SK-N-SH treated with all-trans-retinoic acid at 6 μM for 48 hours (cell line): ENCODE measurements at regions not wholly inside any gene's neighbourhood (a gene's known extent, or its start where the extent isn't known, plus 50 kb on each side); places are given as distances from the start of the nearest gene placed in this dataset.

Source experiments
- ATAC-seq: fragments of 200-7000 bp; cut with Tn5 transposase; 3 replicates; pipeline ENCODE4 v1.9.1; 2020; ENCODE audit warnings: mild to moderate bottlenecking, moderate library complexity
- ARNTL ChIP-seq: fragments of 450-650 bp; formaldehyde crosslinking; IDR thresholded peaks from 2 replicates; pipeline ENCODE4 v1.5.0; 2020; ENCODE audit warnings: low read depth, mild to moderate bottlenecking, moderate library complexity, borderline replicate concordance
- BACH2 ChIP-seq: fragments of 250-450 bp; sonication (Bioruptor Pico); IDR thresholded peaks from 2 replicates; pipeline ENCODE4 v1.9.0; 2021; ENCODE audit warnings: mild to moderate bottlenecking, borderline replicate concordance
- CSDC2 ChIP-seq: fragments of 250-450 bp; sonication (Bioruptor Pico); IDR thresholded peaks from 2 replicates; pipeline ENCODE4 v1.5.0; 2020; ENCODE audit warnings: mild to moderate bottlenecking, moderate library complexity
- CSRNP3 ChIP-seq: fragments of 250-450 bp; sonication (Bioruptor Pico); IDR thresholded peaks from 2 replicates; pipeline ENCODE4 v1.5.1; 2021; ENCODE audit warnings: mild to moderate bottlenecking, moderate library complexity
- ESRRG ChIP-seq: fragments of 250-450 bp; sonication (Bioruptor Pico); IDR thresholded peaks from 2 replicates; pipeline ENCODE4 v1.6.1; 2021; ENCODE audit warnings: mild to moderate bottlenecking
- GLIS3 ChIP-seq: fragments of 250-450 bp; sonication (Bioruptor Pico); IDR thresholded peaks from 2 replicates; pipeline ENCODE4 v1.5.0; 2020; ENCODE audit warnings: mild to moderate bottlenecking, moderate library complexity
- ISL1 ChIP-seq: fragments of 250-450 bp; sonication (Bioruptor Pico); IDR thresholded peaks from 2 replicates; pipeline ENCODE4 v2.1.2; 2022; ENCODE audit warnings: mild to moderate bottlenecking, moderate library complexity
- OSR1 ChIP-seq: fragments of 250-450 bp; sonication (Bioruptor Pico); IDR thresholded peaks from 2 replicates; pipeline ENCODE4 v1.8.0; 2022; ENCODE audit warnings: moderate library complexity, mild to moderate bottlenecking, inconsistent platforms
- PPARA ChIP-seq: fragments of 250-450 bp; sonication (Bioruptor Pico); IDR thresholded peaks from 2 replicates; pipeline ENCODE4 v1.5.0; 2020; ENCODE audit warnings: mild to moderate bottlenecking, borderline replicate concordance
- RARB ChIP-seq: fragments of 250-450 bp; sonication (Bioruptor Pico); IDR thresholded peaks from 2 replicates; pipeline ENCODE4 v1.8.0; 2021; ENCODE audit warnings: mild to moderate bottlenecking, moderate library complexity
- SNAI2 ChIP-seq: fragments of 250-450 bp; sonication (Bioruptor Pico); IDR thresholded peaks from 2 replicates; pipeline ENCODE4 v1.5.0; 2020; ENCODE audit warnings: mild to moderate bottlenecking, moderate library complexity
- TCF4 ChIP-seq: fragments of 250-450 bp; sonication (Bioruptor Pico); IDR thresholded peaks from 2 replicates; pipeline ENCODE4 v1.8.0; 2021; ENCODE audit warnings: mild to moderate bottlenecking, moderate library complexity, borderline replicate concordance
- TOX ChIP-seq: fragments of 250-450 bp; sonication (Bioruptor Pico); IDR thresholded peaks from 2 replicates; pipeline ENCODE4 v1.8.0; 2021; ENCODE audit warnings: mild to moderate bottlenecking, moderate library complexity, borderline replicate concordance
- ZC3H10 ChIP-seq: fragments of 250-450 bp; sonication (Bioruptor Pico); IDR thresholded peaks from 2 replicates; pipeline ENCODE4 v1.5.1; 2021; ENCODE audit warnings: mild to moderate bottlenecking, moderate library complexity
- ZFP3 ChIP-seq: fragments of 250-450 bp; sonication (Bioruptor Pico); IDR thresholded peaks from 2 replicates; pipeline ENCODE4 v1.5.0; 2020; ENCODE audit warnings: mild to moderate bottlenecking, moderate library complexity
- ZFP30 ChIP-seq: fragments of 450-650 bp; formaldehyde crosslinking; IDR thresholded peaks from 2 replicates; pipeline ENCODE4 v1.5.0; 2022; ENCODE audit warnings: mild to moderate bottlenecking, moderate library complexity
- ZNF565 ChIP-seq: fragments of 450-650 bp; formaldehyde crosslinking; conservative IDR thresholded peaks from 2 replicates; pipeline ENCODE4 v1.5.0; 2020; ENCODE audit warnings: low read depth, mild to moderate bottlenecking, moderate library complexity
- ZNF8 ChIP-seq: fragments of 450-650 bp; formaldehyde crosslinking; IDR thresholded peaks from 2 replicates; pipeline ENCODE4 v1.5.0; 2020; ENCODE audit warnings: mild to moderate bottlenecking, moderate library complexity
- TF ChIP-seq, protein P1 (sequence below): fragments of 250-450 bp; sonication (Bioruptor Pico); IDR thresholded peaks from 2 replicates; pipeline ENCODE4 v1.5.0; 2020; ENCODE audit warnings: mild to moderate bottlenecking, moderate library complexity
- TF ChIP-seq, protein P2 (sequence below): fragments of 250-450 bp; sonication (Bioruptor Pico); IDR thresholded peaks from 2 replicates; pipeline ENCODE4 v1.5.1; 2020; ENCODE audit warnings: low read depth, mild to moderate bottlenecking, moderate library complexity
- TF ChIP-seq, protein P3 (sequence below): fragments of 250-450 bp; sonication (Bioruptor Pico); IDR thresholded peaks from 2 replicates; pipeline ENCODE4 v1.8.0; 2021; ENCODE audit warnings: low read depth, mild to moderate bottlenecking, moderate library complexity, borderline replicate concordance

DNA sequence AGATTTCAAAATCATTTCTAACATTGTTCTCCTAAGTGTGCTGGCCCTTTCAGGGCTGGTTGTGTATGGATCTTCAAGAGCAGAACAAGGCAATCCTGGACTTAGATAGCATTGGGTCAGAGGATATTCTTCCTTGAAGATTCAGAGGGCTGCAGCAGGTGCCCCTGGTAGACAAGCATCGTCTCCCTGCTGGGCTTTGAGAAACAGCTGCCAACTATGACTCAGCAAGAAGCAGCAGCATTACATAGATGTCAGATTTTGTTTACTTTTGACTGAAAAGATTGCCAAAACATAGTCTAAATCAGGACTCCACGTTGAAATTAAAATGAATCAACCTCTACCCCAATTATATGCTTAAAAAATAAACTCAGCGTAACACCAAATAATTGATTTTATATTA lies 618.8 kb downstream of the SOCS6 start (continued):
- TF ChIP-seq, protein P1, sequence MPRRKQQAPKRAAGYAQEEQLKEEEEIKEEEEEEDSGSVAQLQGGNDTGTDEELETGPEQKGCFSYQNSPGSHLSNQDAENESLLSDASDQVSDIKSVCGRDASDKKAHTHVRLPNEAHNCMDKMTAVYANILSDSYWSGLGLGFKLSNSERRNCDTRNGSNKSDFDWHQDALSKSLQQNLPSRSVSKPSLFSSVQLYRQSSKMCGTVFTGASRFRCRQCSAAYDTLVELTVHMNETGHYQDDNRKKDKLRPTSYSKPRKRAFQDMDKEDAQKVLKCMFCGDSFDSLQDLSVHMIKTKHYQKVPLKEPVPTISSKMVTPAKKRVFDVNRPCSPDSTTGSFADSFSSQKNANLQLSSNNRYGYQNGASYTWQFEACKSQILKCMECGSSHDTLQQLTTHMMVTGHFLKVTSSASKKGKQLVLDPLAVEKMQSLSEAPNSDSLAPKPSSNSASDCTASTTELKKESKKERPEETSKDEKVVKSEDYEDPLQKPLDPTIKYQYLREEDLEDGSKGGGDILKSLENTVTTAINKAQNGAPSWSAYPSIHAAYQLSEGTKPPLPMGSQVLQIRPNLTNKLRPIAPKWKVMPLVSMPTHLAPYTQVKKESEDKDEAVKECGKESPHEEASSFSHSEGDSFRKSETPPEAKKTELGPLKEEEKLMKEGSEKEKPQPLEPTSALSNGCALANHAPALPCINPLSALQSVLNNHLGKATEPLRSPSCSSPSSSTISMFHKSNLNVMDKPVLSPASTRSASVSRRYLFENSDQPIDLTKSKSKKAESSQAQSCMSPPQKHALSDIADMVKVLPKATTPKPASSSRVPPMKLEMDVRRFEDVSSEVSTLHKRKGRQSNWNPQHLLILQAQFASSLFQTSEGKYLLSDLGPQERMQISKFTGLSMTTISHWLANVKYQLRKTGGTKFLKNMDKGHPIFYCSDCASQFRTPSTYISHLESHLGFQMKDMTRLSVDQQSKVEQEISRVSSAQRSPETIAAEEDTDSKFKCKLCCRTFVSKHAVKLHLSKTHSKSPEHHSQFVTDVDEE (CRISPR knock-in tag), result no peak
- TF ChIP-seq, protein P2, sequence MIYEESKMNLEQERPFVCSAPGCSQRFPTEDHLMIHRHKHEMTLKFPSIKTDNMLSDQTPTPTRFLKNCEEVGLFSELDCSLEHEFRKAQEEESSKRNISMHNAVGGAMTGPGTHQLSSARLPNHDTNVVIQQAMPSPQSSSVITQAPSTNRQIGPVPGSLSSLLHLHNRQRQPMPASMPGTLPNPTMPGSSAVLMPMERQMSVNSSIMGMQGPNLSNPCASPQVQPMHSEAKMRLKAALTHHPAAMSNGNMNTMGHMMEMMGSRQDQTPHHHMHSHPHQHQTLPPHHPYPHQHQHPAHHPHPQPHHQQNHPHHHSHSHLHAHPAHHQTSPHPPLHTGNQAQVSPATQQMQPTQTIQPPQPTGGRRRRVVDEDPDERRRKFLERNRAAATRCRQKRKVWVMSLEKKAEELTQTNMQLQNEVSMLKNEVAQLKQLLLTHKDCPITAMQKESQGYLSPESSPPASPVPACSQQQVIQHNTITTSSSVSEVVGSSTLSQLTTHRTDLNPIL (CRISPR knock-in tag), result no peak
- TF ChIP-seq GLIS3 (no peak), ARNTL (CRISPR knock-in tag) (no peak)

DNA sequence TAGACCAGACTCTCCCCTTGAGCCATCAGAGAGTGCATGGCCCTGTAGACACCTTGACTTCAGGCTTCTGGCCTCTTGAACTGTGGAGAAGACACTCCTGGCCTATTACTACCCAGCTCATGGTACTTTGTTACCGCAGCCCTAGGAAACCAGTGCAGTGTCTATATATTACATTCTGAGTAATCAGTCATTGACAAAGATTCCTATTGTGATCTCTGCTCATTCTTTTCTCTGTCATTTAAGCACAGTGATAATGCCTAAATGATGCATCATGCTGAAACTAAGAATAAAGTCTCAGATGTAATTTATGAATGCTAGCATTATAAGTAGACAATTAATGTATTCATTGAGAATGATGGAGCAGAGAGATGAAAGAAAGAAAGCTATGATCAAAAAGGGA lies 603.5 kb downstream of the SOCS6 start:
- TF ChIP-seq, protein P2 (CRISPR knock-in tag), result no peak
- TF ChIP-seq SNAI2 (CRISPR knock-in tag) (no peak), CSRNP3 (no peak), ZC3H10 (no peak), CSDC2 (CRISPR knock-in tag) (no peak), ZFP30 (CRISPR knock-in tag) (no peak), OSR1 (CRISPR knock-in tag) (no peak), RARB (no peak), ISL1 (no peak), PPARA (CRISPR knock-in tag) (no peak), TCF4 (CRISPR knock-in tag) (no peak), TOX (CRISPR knock-in tag) (no peak), GLIS3 (no peak), ZNF8 (CRISPR knock-in tag) (no peak), ZNF565 (no peak), ZFP3 (CRISPR knock-in tag) (no peak), ESRRG (CRISPR knock-in tag) (no peak), ARNTL (CRISPR knock-in tag) (no peak)
- TF ChIP-seq, protein P1 (CRISPR knock-in tag), result no peak
- TF ChIP-seq, protein P3, sequence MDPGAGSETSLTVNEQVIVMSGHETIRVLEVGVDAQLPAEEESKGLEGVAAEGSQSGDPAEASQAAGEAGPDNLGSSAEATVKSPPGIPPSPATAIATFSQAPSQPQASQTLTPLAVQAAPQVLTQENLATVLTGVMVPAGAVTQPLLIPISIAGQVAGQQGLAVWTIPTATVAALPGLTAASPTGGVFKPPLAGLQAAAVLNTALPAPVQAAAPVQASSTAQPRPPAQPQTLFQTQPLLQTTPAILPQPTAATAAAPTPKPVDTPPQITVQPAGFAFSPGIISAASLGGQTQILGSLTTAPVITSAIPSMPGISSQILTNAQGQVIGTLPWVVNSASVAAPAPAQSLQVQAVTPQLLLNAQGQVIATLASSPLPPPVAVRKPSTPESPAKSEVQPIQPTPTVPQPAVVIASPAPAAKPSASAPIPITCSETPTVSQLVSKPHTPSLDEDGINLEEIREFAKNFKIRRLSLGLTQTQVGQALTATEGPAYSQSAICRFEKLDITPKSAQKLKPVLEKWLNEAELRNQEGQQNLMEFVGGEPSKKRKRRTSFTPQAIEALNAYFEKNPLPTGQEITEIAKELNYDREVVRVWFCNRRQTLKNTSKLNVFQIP (CRISPR knock-in tag), result no peak
- ATAC-seq, result no peak

DNA sequence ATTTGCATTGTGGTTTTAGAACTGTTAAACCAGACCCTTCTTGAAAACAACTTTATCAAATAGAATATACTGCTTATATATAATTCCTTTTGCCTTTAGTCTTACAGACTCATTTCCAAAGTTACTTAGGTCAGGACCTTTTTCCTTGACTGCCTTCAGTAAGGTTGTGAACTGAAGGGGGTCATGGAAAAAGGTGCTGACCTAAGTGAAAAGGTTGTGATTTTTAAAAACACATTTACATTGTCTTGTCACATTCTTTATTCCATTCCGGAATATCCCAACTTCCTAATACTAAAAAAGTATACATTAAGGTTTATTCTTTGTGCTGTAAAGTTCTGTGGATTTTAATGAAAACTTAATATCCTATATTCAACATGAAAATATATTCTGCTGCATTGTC lies 581.4 kb downstream of the SOCS6 start:
- no peak for ATAC-seq
- TF ChIP-seq, protein P2 (CRISPR knock-in tag), result no peak
- no peak for TF ChIP-seq BACH2
- TF ChIP-seq ZNF565, result no peak
- TF ChIP-seq, protein P3 (CRISPR knock-in tag), result no peak
- TF ChIP-seq ZFP30 (CRISPR knock-in tag), result no peak
- no peak for TF ChIP-seq TCF4 (CRISPR knock-in tag)
- no peak for TF ChIP-seq RARB
- no peak for TF ChIP-seq PPARA (CRISPR knock-in tag)
